IPS-18c (cell line): ENCODE measurements at regions not wholly inside any gene's neighbourhood (a gene's known extent, or its start where the extent isn't known, plus 50 kb on each side); places are given as distances from the start of the nearest gene placed in this dataset.

Experiments used
- H3K4me3 ChIP-seq: 2 replicates; pipeline ENCODE4 v1.7.0; 2013; ENCODE audit warnings: low read depth, mild to moderate bottlenecking, low read length, moderate library complexity; ENCODE audit not compliant: insufficient read depth
- H3K9me3 ChIP-seq: one replicate; pipeline ENCODE4 v1.6.1; 2013; ENCODE audit warnings: mild to moderate bottlenecking, low read length, moderate library complexity; ENCODE audit not compliant: control insufficient read depth, insufficient read depth

DNA sequence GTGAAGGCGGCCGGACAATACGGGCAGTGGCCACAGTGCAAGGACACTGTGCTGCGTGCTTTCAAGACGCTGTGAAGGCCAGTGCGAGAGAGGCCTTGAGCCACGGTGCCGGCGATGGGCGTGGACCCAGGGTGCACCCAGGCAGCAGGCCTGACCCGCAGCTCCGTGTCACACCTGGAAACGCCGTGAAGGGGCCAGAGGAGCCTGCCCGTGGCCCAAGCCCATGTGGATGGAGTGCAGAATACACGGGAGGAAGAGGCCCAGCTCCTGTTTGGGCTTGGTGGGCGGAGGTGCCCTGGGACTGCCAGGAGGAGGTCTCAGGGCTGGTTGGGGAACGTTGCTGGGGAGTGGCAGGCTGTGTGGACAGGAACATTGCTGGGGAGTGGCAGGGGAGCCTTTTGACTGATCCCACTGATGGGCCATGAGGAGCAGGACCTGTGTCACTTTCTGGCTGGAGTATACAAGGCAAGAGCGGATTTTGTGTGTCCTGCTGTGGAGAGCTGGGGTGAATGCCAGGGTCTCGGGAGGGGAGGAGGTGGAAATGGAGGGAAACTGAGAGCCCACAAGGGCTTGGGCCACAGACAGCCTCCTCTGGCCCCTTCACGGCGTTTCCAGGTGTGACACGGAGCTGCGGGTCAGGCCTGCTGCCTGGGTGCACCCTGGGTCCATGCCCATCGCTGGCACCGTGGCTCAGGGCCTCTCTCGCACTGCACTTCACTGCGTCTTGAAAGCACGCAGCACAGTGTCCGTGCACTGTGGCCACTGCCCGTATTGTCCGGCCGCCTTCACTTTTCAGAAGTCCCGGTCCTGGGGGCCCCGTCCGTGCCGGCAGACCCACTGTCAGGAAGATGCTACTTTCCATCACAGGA lies 925.4 kb downstream of the BRD1 start:
- Histone ChIP-seq H3K4me3 (no peak overlapping the region), H3K9me3 (no peaks in the 10 kb centered on the region)

DNA sequence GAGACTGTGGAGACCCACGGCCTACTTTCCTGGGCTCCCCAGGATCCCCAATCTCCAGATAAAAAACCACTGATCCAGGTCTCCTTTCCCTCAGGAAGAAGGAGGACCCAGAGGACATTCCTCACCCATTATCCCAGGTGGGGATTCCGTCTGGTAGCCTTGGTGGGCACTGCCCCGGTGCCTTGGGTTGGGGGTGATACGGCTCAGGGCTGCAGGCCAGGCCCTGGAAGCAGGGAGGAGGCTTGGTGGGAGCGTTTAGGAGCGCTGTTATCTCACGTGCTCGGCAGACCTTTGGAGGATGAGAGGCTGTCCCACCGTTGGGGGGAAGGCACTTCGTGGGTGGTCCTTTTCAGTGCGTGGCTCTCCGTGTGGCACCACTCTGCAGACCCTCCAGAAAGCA lies 926.3 kb downstream of the BRD1 start:
- Histone ChIP-seq H3K4me3 (no peak overlapping the region), H3K9me3 (no peaks in the 10 kb centered on the region)

DNA sequence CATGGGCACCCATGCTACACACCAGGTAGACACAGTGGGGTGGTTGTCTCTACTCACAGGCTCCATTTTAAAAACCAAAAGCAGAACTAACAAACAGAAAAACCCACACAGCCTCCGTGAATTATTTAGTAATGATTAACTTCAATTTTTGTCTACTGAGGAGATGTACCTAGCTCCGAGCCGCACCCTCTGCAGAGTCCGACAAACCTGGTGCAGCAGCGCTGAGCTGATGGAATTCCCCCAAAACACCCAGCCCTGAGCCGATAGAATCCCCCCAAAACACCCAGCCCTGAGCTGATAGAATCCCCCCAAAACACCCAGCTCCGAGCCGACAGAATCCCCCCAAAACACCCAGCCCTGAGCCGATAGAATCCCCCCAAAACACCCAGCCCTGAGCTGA lies 927.0 kb downstream of the BRD1 start:
- no peak overlapping the region for H3K4me3 ChIP-seq
- H3K9me3 ChIP-seq, result no peaks in the 10 kb centered on the region

DNA sequence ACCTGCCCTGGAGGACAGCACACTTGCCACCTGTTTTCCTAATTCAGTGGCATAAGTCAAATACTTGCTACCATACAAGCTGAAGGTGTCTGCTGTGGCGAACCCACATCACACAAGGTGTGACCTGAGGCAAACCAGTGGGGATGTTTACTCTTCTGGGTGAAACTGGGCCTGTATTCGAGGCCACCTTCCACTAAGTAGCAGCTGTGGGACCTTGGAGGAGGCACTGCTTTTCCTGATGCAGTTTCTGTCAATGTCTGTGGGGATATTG lies 927.4 kb downstream of the BRD1 start:
- Histone ChIP-seq H3K4me3 (no peak overlapping the region), H3K9me3 (no peaks in the 10 kb centered on the region)

DNA sequence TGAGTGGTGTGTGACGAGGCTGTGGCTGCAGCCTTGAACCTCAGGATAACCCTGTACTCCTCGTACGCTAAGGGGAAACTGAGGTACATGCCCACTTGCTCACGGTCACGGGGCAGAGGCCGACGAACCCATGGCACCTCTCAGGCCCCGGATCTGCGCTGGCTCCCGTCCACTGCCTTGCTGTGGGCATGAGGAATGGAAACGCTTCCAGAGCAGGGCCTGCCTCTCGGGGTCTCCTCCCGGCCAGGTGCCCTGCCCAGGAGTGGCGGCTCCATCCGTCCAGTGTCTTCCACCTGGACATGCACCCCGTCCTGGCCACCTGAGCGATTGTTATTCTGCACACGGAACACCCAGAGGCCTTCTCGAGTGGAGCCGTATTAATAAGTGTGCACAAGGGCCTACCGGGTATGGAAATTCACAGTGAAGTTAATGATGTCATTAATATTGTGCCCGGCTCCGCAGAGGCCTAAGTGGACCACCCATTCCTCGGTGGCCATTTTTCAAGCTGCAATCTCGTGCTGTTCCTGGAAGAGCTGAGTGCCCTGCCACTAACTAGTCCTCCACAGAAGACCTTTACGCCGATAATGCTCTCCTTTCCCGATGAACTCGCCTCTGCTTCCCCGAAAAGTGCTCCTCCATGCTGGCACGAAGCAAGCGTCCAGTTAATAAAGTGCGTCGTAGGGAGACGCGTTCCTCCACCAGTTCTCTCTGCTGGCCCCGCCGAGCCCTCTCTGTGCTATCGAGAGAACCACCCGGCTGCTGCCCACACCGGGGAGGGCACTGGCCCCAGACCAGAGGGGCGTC lies 927.9 kb downstream of the BRD1 start:
- H3K4me3 ChIP-seq, result no peak overlapping the region
- H3K9me3 ChIP-seq, result no peaks in the 10 kb centered on the region

DNA sequence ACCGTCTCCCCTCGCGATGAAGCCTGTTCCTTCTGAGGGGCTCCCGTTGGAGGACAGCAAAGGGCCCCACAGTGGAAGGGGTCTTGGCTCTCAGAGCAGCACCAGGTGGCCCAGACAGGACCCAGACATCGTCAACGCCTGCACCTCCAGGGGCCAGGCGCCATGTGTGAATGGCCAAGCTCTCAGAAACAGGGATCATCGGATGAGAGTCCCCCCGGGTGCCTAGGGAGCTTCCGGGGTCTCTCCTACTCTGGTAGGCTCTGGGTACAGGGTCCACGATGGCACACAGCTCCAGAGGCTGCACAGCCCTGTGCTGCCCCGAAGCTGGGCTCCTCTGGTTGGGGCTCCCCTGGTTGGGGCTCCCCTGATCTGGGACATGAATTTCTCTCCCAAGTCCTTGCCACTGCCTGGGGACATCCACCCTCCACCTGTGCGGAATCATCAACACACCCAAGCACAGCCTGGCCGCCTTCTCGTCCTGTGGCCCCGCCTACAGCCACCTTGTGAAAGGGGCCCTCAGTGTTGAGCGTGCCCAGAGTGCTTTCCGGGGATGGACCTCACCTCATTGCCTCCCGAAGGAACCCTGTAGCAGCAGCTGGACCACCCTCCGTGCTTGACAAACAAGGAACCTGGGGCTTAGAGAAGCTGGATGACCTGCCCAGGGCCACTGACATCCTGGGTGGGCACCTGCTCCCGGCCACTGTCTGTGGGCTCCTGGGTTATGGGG lies 929.0 kb downstream of the BRD1 start:
- H3K9me3 ChIP-seq, result no peaks in the 10 kb centered on the region

DNA sequence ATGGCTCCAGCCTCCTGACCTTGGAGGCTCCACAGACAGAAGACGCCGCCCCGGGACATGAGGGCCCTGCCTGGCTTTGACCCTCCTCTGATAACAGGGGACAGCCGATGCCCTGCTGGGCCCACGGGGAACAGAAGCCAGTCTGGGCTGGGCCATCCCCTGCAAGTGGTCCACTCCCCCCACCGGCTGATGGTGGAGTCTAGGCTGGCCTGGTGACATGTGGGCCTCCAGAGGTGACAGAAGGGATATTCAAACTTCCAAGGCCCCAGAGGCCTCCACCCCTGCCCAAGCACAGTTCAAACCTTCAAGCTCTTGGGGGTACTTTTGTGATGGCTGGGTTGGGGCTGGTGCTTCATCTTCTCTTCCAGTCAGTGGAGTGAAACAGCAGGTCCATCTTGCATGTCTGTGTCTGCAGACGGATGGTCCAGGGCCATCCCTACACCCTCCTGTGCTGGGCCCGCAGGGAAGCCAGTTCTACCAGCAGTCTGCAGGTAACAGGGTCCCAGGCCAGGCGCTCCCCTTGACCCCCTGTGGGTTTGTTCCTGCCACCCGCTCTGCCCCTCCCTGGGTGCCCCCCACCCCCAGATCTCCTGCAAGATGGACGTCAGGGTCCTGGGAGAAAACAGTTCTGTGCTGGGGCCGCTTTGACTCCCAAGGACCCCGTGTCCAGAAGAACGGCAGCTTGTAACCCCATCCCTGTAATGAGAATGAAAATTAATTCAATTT lies 929.9 kb downstream of the BRD1 start:
- Histone ChIP-seq H3K4me3 (no peak overlapping the region), H3K9me3 (no peaks in the 10 kb centered on the region)

More for the DNA sequence above, 929.0 kb downstream of the BRD1 start:
- H3K4me3 ChIP-seq, result no peak overlapping the region

DNA sequence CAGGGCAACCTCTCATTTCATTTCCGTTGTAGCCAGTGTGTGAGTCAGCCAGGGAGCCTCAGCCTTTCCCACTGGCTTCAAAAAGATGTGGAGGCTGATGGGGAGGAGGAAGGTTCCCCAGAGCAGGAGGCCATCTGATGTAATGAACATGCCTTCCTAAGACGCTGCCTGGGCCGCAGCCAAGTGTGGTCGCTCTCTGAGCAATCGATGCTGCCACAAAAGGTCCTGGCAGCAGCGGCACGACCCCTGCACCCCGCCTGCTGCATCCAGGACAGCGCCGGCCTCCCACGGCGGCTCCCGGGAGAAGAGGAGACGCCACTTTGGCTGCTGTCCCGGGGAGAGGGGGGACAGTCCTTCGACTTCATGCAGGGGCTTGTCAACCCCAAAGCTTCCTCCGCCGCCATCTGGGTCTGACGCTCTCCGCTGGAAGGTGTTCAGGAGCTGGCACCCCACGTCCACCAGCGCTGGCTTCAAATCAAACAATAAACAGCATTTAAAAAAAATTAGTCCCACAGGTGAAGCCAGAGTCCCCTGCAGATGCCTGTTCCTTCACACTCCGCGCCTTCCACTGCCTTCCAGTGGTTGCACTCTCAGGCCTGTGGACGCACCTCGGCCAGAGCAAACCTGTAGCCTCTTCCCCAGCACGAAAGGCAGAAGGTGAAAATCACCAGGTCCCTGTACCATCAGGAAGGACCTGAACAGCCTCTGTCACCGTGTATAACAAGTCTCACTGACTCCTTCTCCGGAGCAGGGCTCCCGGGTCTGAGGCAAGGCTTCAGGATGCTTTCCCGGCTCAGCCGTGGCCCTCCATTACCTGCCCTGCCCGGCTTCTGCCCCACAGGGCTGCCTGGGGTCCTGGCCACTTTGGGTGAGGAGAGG lies 930.7 kb downstream of the BRD1 start:
- no peaks in the 10 kb centered on the region for H3K9me3 ChIP-seq
- no peak overlapping the region for H3K4me3 ChIP-seq

DNA sequence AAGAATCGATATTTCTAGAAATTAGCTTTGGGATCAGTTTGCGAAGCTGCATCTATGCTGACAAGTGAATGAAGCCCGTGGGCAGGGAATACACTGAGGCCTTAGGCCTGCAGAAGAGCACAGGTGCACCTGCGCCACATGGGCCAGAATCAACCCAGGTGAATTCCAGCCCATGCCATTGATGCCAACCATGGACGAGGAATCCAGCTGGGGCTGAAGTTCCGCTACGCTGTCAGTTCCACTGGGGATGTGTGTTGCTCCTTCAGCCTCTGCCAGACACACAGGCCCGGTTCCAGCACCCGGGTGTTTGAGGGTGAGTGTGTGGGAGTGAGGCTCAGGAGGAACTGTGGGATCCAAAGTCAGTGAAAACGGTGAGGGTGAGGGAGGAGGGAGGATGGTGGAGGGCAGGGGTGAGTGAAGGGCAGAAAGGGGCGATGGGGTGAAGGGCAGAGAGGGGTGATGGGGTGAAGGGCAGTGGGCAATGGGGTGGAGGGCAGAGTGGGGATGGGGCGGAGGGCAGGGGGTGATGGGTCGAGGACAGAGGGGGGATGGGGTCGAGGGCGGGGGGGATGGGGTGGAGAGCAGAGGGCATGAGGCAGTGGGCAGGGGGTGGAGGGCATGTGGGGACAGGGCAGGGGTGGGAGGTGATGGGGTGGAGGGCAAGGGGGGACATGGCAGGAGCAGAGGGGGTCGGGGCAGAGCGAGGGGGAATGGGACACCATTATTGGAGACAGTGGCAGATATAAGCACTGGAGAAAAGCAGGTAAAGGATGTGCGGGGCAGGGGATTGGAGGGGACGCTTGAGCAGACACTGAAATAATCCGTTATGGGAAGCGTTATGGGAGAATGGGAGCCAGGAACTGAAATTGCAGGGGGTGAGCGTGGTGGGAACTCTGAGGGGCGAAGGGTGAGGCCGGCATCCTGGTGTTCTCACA lies 931.6 kb downstream of the BRD1 start:
- Histone ChIP-seq H3K9me3 (peaks cover 2% of the 10 kb centered on the region), H3K4me3 (no peak overlapping the region)

DNA sequence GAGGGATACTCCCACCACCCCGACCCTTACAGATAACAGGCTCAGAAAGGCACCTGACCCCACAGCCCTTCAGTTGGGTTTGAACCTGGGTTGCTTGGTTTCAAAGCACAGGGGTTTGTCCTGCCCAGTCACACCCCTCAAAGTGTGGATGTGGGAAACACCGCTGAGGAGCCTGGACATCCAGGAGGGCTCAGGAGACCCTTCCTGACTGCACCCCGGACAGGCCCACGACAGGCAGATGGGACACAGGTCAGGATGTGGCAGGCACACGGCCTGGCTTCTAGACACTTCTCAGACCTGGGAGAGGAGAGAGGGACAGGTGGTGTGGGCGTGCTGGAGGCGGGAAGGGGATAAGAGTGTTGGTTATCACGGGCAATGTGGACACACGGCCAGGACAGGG lies 932.3 kb downstream of the BRD1 start:
- H3K4me3 ChIP-seq, result no peak overlapping the region
- H3K9me3 ChIP-seq, result peaks cover 2% of the 10 kb centered on the region

DNA sequence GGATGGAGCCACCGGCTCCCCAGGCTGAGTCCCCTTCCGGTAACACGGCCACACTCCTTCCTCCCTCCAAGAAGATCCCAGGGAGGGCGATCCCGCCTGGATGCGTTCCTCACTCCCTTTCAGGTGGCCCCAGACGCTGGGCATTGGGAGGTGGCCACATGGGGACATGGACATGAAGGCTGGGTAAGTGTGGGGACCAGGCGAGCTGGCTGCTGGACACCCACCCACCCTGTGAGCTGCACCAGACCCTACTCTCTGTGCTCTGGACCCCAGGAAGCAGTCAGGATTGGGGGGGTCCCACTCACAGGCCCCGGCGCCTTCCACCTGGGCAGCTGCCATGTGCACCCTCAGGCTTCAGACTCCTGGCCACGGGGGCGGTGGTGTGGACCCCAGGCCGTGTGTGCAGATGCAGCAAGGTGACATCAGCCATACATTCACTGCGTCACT lies 932.8 kb downstream of the BRD1 start:
- Histone ChIP-seq H3K4me3 (no peak overlapping the region), H3K9me3 (peaks cover 2% of the 10 kb centered on the region)

DNA sequence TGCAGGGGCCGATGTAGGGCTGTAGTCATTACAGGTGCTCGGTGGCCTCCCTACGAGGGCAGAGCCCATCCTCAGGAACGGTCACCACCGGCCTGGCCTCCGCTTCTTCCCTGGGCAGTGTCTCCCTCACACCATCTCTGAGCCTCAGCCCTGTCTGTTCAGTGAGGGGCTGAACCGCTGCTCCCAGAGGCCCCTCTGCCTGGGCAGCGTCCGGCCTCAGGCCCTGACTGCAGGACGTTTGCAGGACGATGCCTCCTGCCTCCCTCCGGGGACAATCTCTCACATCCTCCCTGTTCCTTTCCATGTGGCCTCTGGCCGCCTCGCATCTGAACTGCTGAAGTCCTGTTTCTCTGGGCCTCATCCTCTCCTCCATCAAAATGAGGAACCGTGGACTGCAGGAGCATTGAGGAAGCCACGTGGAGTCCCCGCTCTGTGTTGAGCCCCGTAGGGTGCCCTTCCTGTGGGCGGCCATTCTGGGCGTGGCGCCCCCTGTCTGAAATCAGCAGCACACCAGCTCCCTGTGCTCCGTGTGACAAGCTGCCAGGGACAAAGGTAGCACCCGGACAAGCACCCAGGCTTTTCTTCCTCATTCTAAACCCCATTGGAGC lies 933.5 kb downstream of the BRD1 start:
- Histone ChIP-seq H3K9me3 (peaks cover 2% of the 10 kb centered on the region), H3K4me3 (no peak overlapping the region)

DNA sequence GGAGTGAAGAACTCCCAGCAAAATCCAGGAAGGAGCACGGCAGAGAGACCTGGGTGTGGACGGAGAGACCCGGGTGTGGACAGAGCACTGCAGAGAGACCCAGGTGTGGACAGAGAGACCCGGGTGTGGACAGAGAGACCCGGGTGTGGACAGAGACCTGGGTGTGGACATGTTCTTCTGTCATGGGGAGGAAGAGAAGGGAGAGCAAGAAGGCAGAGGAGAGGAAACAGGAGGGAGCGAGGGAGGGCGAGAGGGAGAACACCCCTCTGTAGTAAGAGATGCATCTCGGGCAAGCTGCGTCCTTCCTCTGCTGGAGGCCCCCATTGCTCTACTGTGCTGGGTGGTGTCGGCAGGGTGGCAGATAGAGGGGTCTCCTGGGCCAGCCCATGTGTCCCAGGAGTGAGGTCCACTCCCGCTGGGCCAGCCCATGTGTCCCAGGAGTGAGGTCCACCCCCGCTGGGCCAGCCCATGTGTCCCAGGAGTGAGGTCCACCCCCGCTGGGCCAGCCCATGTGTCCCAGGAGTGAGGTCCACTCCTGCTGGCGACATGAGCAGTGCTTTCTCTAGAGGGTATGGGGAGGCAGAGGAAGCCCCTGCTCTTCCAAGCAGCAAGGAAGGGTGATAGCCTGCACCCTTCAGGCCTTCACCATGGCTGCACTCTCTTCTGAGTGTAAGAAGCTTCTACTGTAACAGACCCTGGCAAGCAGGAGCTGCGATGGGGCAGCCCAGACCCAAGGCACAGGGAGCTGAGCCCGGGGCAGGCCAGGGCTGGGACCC lies 934.2 kb downstream of the BRD1 start:
- Histone ChIP-seq H3K9me3 (peaks cover 2% of the 10 kb centered on the region), H3K4me3 (no peak overlapping the region)

DNA sequence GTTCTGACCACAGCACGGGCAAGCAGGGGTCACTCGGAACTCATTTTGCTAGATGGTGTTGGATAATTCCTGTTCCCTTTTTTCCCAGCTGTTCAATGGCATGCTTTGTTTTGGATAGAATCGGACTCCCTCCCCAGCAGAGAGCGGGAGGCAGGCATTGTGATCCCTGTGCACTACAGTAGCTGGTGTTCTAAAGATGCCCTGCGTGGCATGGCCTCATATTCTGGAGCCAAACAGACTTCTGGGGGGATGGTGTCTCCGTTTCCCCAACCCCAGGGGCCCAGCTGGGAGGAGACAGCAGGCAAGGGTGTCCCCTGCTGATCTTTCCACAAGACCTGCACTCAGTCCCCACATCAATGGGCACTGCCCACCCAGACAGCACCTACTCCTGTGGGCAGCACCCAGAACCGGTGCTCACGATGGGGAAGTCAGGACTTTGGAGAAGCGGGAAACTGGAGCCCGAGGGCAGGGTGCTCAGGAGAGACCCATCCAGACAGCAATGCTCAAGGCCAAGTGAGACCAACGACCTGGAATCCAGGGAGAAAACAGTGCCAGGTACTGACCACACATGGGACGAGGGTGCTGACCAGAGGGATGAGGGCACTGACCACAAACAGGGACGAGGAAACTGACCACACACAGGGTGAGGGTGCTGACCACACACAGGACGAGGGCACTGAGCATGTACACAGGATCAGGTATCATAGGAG lies 934.9 kb downstream of the BRD1 start:
- Histone ChIP-seq H3K4me3 (no peak overlapping the region), H3K9me3 (peaks cover 2% of the 10 kb centered on the region)
